ENCODE measurements at regions not wholly inside any gene's neighbourhood (a gene's known extent, or its start where the extent isn't known, plus 50 kb on each side); places are given as distances from the start of the nearest gene placed in this dataset.
A peak's percentile ranks its signal among the peaks of the same experiment; 100 is the strongest.
"Not testable (repeated sequence)": the region's sequence is repeated elsewhere in the genome, so short reads cannot be mapped to it uniquely, and the experiment has no call there.

DNA sequence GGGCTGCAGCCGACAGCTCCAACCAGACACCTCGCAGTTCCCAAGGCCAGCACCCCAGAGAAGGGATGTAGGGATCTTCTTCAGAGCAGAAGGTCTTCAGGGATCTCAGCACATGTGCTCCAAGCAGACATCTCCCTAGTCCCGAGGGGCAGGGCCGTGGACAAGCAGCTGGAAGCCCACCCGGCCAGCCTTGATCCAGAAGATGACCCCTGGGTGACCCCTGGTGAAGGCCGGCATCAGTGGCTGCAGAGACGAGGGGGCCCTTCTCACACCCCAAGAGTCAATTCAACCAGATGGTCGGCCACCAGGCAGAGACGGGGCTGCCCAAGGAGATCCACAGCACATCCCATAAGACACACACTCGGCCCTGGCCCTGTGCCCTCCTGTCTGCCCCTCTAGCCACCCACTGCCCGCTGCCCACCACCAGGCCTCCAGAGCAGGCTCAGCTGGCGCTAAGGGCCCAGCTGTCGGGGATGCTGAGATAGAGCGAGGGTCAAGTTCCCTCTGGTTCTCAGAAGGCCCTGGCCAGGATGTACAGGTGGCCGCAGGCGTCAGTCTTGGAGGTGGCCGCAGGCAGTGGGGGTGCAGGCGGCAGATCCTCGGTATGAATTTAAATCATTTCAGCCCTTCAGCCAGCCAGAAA is 168.3 kb downstream of the BRD1 start:
- no peak for DNase-seq (ENCODE audit: low read depth)

DNA sequence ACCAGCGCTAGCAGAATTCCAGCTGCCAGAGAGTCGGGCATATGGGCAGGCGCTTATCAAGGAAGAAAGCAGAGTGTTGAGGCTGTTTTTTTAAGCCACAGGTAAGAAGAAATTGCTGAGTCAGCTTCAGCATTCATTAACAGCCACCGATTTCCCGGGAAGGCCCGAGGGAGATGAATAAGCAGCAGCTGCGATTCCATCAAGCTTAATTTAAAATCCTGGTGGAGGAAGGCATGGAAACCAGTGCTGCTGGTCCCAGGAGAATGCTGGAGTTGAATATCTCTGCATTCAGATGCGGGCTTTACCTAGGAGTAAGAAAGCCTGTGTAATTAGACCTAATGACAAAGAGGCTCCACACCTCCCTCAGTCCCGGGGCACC is 168.8 kb downstream of the BRD1 start:
- no peak for DNase-seq (ENCODE audit: low read depth)

DNA sequence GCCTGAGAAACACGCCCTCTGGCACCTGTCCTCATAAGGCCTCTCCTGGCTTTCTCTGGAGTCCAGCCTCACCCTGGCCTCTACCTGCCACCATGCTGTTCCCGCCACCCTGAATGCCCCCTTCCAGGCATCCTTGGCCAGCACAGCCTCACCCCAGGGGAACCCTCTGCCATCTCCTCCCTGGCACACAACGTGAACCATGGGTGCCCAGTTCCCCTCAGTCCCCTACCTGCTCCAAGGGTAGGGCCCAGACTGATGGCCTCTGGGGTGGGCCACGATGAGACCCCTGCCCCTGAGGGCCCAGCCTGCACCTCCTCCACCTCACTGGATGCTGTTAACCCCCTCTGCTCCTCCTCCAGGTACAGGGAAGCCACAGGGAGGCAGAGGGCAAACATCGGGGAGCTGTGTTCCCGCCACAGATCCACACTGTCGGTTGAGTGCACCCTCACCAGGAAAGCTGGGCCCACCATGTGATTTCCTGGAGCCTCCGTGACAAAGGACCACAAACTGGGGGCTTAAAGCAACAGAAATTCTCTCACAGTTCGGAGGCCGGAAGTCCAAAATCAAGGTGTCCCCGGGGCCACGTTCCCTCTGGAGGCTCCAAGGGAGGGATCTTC is 169.6 kb downstream of the BRD1 start:
- DNase-seq (ENCODE audit: low read depth): no peak

DNA sequence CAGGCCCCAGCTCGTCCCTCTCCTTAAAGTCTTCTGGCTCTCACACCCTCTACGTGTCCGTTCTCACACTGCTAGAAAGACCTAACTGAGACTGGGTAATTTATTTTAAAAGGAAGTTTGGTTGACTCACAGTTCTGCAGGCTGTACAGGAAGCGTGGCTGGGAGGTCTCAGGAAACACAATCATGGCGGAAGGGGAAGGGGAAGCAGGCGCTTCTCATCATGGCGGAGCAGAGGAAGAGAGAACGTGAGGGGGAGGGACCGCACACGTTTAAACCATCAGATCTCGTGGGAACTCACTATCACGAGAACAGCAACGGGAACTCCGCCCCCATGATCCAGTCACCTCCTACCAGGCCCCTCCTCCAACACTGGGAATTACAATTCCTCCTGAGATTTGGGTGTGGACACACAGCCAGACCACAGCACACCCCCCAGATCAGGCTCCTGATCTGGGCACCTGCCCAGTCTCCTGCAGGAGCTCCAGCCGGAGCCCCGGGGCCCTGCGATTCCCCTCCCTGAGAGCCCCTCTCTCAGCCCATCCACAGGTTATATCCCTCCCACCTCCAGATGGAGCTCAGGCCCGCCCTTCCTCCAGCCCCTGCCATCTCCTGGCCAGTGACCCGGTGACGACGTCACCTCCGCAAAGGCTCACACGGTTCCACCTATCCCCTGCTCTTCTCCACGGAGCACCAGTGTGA is 170.2 kb downstream of the BRD1 start:
- peak; percentile 81 for DNase-seq (ENCODE audit: low read depth)

DNA sequence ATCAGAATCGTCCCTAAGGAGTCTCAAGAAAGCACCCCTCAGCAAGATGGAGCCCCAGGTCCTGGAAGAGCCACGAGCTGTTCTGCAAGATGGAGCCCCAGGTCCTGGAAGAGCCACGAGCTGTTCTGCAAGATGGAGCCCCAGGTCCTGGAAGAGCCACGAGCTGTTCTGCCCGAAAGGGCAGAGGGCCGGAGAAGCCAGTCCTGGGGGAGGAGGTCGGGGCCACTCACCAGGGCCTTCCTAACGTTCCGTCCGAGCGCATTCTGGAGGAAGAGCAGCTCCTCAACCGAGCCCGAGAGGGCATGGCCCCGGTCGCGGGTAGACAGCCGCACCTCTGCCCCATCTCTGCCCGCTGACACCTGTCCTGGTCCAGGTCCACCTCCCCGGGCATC is 170.8 kb downstream of the BRD1 start:
- not testable (repeated sequence) for DNase-seq (ENCODE audit: low read depth)

DNA sequence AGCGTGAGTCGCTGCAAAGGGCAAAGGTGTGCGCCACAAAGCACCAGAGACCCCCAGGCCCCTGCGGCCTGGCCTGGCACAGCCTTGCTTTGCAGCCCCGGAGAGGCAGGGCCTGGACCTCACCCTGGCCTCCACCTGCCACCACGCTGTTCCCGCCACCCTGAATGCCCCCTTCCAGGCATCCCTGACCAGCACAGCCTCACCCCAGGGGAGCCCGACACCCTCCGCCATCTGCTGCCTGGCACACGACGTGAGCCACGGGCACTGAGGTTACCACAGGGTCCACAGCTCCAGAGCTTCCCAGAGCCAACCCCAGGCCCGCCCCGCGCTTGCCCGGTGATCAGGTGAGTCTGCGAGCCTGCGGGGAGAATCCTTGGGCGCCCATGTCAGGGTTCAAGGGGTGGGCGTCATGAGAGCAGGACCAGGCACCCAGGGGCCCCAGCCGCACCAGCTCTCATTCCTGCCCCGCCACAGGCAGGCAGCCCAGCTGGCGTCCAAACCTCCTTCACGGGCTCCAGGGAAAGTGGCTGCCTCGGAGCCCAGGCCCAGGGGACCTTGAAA is 171.3 kb downstream of the BRD1 start:
- no peak for DNase-seq (ENCODE audit: low read depth)

DNA sequence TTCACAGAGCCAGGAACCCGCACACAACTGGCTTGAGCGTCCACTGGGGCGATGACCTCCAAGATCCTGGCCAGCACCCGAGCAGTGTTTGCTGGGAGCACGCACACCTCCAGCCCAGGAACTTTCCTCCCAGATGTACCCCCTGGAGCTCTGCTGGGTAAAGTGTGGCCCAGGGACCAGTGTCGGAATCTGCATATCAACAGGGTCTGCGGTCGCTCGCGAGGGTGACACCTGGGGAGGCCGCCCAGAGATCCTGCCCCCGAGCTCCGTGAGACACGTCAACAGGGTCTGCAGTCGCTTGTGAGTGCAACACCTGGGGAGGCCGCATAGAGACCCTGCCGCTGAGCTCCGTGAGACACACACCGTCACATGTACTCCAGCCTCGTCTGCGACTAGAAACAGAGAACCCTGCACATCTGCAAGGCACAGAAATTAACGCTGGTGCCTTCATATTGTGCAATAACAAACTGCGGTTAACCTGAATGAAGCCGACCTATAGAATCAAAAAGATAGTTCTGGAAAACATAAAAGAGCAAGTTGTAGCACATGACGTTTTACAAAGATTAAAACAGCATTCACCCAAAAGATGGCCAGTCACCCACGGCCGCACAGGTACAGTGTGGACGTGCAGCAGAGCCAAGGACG is 172.4 kb downstream of the BRD1 start:
- DNase-seq (ENCODE audit: low read depth): no peak

DNA sequence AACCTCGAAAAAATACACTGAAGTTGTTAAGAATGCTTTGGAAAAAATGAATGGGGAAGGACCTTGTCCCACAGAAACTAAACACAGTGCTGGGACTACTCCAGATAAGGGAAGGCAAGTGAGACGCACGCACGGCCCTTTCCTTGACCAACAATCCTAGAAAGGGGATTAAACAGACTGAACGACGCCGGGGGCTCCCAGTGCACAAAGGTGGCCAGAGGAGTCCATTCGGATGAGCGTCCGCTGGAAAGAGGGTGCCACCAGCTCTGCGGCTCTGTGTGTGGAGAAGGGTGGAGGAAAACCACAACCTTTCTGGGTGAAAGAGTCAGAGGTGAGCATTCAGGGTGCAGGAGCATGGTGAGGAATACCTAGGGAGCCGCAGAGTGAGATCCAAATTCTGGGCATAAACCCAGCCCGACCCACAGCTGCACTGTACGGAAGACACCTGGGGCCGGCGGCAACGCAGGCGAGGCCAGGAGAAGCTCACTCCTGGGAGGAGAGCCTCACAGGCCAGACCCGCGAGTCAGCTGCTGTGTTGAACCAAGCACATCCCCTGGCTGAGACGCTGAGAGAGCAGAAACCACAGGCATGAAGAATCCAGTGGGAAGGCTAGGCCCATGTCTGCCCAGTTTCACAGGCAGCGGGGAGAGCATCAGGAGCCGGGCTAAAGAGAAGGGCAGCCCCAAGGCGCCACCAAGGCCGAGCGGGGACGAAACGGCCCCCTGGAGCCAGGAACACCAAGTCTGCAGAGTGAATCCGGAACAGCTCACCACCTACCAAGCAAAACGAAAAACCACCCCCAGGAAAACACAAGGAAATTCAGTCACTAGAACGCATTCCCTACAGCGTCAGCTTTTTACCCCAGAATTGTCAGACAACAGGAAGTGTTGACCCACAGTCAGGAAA is 177.1 kb downstream of the BRD1 start:
- DNase-seq (ENCODE audit: low read depth): peak; percentile 72

DNA sequence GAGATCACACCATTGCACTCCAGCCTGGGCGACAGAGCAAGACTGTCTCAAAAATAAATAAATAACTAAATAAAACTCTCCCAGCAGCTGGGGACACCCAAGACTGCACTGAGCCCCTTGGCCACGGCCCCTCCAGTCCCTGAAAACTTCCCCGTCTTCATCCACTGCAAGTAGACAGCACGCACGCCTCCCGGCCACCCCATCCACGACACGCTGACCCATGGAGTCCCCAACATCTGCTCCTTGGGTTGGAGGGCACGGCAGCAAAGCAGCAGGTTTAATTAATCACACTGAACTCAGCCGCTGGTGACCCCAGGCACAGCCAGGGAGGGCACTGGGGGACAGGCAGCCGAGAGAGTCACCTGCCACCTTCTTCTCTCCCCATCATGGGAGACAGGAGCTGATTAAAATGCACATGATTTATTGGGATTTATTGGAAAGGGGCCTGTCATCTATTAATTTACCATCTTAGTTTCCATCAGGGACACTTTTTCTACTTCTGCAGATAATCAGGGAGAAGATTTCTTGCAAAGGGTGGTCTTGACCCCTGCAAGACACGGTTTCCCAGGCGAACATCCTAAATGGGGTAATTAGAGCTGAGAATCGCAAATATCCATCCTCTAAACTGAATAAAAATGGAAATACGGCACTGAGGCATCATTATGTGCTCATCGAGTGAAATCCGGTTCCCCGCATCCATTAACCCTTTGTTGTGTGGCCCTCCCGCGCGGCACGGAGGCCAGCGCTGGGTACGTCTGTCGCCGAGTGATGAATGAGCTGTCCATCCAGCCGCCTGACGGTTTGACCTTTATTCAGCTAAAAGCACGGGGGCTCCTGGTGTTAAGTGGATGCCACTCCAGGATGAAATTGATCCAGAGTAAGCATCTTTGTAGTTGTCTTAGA is 178.3 kb downstream of the BRD1 start:
- DNase-seq (ENCODE audit: low read depth): no peak

DNA sequence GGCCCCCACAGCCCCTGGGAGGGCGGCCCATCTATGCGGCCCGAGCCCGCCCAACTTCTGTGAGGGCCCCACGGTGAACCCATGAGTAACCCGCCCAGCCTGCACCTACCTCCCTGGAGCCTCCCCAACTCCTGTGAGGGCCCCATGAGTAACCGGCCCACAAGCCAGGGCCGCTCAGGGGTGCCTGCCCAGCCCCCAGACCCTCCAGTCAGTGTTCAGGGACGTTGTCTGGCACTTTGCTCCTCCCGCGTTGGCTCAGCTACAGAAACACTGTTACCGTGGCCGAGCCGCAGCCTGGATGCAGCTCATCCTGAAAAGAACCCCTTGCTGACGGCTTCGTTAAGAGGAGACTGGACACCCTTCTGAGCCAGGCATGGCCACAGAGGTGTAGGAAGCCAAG is 179.6 kb downstream of the BRD1 start:
- DNase-seq (ENCODE audit: low read depth): no peak

DNA sequence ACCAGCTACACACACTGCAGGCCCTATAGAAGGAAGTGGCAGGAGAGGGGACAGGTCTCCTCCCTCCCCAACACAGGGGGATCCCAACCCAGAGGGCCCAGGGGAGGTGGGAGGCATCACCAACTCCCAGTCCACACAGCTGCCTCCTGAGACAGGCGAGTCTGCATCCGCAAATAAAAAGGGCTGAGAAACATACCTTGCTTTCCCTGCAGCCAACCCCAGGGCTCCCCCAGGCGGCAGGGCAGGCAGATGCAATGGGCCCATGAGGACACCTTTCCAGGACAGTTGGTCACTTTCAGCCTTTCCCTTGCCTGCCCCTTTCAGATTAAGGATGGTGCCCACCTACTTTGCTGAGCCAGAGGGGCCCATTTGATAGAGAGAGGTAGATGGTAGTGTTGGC is 180.0 kb downstream of the BRD1 start:
- no peak for DNase-seq (ENCODE audit: low read depth)

DNA sequence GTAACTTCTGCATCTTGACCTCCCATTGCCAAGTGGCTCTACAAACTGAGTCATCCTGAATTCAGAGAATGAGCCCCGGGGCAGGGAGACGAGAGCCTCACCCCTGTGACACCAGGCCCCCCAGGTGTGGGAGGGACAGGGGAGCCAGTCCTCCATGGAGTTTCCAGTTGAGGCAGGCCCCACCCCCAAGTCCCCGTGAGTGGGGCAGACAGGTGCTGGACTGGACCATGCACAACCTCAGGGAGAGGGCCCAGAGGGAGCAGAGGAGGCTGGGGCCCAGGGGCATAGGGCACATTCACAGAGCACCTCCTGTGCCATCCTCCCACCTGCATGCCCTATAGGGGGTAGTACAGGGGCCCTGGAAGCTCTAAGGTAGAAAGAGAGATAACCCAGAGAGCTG is 180.8 kb downstream of the BRD1 start:
- no peak for DNase-seq (ENCODE audit: low read depth)

DNA sequence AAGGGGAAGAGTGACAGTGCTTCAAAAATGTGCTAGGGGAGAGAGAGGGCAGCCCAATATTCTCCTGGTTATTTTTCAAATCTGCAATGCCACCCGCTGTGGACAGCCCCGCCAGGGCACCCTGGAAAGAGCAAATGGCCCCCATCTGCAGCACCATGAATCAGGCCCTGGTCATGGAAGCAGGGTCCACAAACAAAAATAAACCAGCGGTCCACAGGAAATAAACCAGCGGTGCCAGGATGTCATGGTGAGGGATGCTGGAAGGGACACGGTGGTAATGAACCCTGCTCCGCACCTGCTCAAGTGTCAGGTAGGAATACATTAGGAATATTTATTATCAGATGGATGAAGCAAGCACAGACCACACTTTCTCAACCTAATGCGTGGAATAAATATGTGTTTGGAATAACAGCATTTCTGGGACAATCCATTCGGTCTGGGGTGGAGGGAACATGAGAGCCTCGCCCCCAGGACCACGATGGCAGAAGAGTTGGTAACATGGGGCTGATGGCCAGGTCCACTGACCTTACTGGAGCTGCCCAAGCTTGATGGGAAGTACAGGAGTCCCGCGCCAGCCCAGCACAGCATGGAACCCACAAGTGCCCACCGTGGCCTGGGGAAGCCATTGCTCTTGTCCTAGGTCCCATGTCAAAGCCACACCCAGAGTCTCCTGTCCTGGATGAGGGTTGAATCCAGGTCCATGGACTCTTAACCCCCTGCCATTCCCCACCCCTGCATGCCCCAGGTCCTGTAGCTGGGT is 181.7 kb downstream of the BRD1 start:
- no peak for DNase-seq (ENCODE audit: low read depth)

DNA sequence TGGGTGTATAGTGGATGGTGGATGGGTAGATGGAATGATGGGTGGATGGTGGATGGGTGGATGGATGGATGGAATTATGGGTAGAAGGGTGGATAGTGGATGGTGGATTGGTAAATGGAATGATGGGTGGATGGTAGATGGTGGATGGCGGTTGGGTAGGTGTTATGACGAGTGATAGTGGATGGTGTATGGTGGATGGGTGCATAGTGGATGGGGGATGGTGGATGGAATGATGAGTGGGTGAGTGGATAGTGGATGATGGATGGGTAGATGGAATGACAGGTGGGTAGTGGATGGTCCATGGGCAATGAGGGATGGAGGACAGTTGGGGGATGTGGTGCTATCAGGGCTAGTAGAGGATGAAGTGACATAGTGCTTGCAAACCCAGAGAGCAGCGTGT is 182.4 kb downstream of the BRD1 start:
- no peak for DNase-seq (ENCODE audit: low read depth)

DNA sequence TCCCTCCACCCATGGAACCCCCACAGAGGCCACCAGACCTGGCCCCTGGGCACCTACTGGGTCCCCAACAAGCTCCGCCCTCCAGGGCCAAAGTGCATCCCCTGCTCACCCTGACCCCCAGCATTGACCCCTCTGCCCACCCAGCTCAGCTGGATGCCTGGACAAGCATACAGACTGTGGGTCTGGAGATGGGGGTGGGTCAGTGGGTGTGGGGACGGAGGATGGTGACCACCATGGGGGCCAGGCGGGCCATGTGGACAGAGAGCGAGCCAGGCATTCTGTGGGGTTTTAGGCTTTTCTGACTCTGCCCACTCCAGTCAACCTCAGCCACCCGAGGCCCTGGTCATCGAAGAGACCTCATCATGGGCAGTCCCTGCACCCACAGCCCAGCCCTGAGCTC is 183.7 kb downstream of the BRD1 start:
- no peak for DNase-seq (ENCODE audit: low read depth)

DNA sequence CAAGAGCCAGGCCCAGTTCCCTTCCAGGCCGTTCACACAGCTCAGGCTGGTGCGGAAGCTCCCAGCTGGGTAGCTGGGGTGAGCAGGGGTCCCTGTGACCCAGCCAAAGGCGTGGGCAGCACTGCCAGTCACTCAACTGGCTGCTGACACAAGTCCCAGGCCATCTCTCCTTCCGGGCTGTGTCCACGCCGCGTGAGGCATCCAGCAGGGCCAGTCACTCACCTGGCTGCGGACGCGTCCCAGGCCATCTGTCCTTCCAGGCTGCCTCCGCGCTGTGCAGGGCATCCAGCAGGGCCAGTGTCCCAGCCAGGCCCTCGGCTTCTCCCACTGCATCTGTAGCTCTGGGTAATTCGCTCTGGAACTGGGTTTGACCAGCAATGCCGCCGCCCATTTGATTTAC is 184.2 kb downstream of the BRD1 start:
- no peak for DNase-seq (ENCODE audit: low read depth)

DNA sequence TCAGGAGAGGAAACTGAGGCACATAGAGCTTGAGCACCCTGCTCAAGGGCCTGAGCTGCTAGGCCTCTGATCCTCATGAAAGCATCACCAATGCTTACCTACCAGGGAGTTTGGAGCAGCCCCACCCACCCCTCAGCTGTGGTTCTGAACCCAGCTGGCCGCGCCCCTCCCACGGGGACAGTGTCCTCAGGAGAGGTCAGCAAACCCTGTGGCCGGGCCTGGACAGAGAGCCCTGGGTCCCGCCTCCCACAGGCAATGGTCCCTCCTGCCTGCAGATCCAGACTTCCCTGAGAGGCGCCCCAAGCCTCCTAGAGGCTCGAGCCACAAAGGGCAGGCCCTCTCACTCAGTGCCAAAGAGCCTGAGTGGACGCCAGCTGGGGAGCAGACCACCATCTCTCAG is 184.9 kb downstream of the BRD1 start:
- no peak for DNase-seq (ENCODE audit: low read depth)

DNA sequence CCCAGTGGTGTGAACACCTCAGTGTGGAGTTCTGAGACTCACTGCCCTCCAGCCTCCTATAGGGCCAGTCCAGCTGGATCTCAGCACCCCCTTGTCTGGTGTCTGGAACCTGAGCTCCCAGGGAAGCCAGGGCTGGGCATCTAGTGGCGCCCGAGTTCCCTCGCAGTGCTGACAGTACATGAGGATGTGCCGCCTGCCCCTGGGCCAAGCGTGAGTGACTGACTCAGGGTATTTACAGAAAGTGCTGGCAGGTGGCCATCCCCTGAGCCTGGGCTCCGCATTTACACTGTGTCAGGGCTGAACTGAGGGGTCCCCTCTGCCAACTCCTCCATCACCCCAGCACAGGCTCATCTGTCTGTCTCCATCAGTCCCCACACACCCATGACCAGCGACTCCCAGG is 185.3 kb downstream of the BRD1 start:
- DNase-seq (ENCODE audit: low read depth): peak; percentile 62

DNA sequence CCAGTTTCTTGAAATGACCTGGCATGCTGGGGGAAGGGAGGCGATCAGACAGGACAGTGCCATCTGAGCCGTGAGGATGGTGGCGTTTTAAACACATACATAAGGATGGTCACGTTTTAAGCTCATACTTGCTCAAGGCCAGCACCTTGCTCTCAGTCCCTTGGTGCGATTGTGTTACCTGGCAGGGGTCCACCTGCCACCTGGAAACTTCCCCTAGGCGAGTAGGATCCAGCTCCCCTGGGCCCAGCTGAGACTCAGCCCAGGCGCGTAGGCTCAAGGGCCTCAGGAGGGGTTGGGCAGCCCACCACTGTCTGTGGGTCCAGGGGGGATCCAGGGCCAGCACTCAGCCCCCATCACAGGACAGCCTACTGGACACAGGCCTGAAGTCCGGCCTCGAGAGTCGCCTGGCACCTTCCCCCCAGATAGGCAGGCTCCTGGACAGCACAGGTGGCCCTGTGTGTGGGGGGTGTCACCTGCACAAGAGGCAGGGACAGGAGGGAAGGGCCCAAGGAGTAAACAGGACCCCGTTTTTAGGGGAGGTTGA is 185.8 kb downstream of the BRD1 start:
- no peak for DNase-seq (ENCODE audit: low read depth)
